NCI-H226 (cell line): ENCODE measurements at regions not wholly inside any gene's neighbourhood (a gene's known extent, or its start where the extent isn't known, plus 50 kb on each side); places are given as distances from the start of the nearest gene placed in this dataset.
A peak's percentile ranks its signal among the peaks of the same experiment; 100 is the strongest.

Experiments
- DNase-seq: peaks from one replicate; pipeline ENCODE4 v3.0.0-alpha.2; 2015

DNA sequence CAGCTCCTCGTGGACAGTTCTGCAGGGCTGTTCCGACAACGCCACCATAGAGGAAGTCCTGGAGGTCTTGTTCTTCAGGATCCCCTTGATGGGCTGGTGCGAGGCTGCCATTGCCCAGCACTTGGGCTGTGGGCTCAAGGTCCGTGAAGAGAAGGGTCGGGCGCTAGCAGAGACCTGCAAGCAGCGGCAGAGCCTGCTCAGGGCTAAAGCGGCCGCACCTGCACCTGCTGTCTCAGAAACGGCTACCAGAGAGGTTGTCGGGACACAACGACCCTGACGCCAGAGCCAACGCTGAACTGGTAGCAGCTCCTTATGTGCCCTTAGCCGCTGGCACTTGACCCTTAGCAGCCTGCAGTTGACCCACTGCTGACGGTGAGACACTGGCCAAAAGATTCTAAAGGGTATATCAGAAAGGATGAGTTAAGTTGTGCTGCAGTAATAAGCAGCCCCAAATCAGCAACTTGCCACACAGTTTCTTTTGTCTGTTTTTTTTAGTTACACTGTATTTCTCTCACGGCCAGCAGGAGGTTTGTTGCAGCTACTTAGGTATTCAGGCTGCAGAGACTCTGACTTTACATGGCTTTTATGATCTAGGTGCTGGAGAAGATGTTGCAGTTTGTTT, 55.5 kb upstream of the ST6GAL2 start:
- DNase-seq, result no peak

DNA sequence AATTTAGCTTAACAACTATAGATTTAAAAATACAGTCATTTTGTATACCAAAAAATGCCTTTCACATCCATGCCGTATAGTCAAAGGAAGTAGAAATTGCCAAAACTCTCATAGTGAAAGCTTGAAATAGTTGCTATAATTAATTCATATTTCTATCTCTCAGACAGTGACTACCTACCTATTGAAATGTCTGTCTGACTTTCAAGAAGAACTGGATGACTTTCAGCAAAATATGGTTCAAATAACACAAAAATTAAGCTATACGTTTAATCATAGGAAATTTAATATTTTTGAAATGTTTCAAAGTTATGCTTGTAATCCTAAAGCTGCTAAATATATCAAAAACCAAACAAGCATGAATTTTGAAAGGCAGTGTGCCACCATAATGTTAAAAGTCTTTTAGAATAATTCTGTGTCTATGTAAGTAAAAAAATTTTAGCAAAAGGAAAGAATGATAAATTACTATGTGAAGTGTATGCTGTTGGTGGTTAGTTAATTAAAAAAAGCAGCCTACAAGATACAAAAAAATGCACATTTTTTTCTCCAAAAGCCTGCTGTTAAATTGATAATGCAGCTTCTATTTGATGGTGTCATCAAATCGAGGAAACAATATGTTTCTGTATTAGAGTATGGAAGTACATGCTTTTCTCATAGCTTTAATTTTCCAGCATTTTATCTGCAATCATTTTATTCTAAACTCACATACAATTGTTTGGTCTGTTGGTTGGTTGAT, 57.7 kb upstream of the ST6GAL2 start:
- no peak for DNase-seq

DNA sequence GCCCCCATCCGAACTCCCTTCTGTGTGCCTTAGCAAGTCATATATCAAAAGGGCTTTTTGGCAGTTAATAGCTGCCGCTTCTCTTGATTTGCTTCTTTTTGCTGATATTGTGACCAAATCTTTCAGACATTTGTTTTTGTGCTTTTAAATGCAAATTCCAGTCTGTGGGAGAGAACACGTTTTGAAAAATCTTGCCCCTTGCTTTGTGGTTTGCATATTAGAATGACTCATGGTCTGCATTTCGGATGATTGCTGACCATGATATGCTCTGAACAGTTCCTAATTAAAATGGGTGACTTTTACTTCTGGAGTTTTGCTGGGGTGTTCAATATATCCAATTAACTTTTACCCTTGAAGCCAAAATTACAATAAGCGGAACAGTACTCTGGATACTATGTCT, 58.2 kb upstream of the ST6GAL2 start:
- no peak for DNase-seq

DNA sequence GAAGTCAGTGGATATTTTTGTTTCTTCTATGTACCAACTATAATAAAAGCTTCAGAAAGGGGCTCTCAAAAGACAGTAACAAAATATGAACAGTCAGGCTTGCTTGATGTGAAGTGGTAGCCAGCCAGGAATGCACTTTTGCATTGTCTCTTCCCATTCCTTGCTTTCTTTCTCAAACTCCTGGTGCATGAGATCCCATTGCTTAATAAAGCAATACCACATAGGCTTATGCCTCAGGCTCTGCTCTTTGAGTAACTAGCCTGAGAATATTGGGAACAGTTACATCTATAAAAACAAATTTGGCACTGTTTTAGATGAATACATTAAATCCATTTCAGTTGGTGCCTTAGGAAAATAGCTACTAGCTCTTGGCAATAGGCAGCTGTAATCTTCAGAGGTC, 62.6 kb upstream of the ST6GAL2 start:
- DNase-seq, result no peak

DNA sequence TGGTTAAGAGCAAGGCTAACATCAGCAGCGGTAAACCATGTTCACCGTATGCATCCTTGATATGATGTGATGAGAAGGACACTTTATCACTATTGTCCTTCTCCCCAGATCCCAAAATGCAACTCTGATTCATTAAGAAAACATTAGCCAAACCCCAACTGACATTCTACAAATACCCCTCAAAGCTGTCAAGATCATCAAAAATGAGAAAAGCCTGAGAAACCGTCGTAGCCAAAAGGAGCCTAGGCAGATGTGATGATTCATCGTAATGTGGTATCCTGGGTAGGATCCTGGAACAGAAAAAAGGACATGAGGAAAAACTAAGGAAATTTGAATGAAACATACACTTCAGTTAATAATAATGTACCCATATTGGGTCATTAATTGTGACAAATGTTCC, 67.3 kb upstream of the ST6GAL2 start:
- no peak for DNase-seq

DNA sequence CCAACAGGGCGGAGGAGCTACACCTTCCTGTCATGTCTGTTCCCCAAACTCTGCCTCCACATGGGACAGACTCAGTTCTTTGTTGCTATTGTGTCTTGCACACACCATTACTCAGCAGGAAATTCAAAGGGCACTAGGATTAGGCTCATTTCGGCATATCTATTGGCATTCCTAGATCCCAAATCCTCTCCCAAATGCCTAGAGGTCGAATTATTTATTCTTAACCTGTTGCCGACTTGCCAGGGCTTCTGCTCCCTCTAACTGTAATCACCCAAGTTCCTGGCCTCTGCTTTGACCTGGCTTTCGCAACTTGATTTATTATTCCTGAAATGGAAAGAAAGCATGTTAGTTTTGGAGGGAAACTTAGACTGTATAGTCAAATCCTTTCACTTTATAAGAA, 67.8 kb upstream of the ST6GAL2 start:
- no peak for DNase-seq

DNA sequence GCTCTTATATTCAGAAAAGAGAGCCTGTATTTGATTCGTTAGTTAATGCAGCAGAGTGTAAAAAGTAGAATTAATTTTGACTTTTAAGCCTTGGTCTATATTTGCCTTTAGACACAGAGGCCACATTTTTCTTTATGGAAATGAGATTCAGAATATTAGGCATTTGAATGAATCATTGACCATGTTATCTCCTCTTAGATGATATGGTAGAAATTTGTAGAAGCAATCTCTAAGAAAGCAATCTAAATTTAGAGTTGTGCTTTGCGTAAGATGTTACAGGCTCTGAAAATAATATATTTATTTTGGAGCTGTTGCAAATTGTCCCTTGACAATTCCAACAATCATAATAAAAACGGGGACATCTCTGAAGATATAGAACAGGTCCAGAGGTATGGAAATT, 68.3 kb upstream of the ST6GAL2 start:
- DNase-seq, result peak; percentile 20

DNA sequence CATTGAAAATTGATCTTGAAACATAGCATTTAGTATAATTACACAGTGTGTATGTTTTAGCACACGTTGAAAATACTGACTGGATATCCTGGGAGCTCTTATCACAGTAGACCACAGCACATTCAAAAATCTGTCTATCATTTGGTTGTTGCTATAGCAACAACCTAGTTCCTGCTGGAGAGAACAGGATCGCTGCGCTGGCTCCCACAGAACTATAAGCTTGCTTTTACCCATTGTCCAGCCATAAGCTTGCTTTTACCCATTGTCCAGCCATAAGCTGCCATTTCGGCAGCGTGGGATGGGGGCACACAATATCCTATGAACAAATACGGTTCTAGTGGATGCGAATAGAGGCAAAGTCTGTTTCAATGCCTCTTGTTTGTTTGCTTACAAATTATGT, 70.4 kb upstream of the ST6GAL2 start:
- no peak for DNase-seq

DNA sequence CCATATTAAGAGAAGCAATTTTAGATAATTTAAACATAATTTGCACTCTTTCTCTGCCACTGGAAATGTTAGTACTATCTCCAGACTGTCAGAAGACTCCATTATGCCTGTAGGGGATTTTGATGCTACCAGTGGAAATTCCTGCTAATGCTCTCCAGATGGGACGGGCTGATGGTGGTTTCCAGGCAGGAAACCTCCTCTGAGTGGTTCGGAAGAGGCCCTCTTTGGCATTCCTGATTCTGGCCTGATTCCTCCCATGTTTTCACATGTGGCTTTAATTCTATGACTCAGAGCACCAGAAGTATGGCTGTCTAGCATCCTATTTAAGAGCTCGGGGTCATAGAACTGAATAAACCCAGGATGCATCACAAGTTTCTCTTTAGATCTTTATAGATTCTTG, 70.9 kb upstream of the ST6GAL2 start:
- DNase-seq, result peak; percentile 93

DNA sequence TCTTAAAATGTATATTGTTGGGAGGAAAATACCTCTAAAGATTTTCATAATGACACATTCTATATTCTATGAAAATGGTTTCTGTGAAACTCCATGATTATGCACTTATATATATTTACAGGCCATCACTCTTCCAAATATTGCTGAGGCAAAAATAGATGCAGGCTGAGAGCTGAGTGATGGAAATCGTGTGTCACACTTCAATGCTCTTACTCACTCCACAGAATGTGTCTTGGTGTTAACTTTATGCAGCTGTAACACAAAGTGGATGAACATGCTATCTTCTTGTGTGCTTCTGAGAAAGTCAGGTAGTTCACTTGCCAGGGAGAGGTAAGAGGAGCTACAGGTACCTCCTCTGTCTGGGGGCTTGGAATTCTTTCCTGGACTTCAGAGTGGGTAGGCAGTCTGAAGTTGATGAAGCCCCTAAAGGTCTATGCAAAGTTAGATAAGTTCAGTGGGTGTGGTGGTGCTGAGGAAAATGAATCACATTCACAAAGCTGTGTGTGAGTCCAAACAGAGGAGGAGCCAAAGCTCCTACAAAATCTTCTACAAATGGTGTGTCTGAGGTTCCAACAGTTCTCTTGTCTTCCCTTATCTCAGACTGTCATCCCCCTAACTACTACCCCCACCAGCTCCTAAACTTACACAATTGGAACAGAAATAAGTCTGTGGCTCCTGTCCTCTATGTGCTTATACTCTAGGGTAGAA, 74.2 kb upstream of the ST6GAL2 start:
- no peak for DNase-seq

DNA sequence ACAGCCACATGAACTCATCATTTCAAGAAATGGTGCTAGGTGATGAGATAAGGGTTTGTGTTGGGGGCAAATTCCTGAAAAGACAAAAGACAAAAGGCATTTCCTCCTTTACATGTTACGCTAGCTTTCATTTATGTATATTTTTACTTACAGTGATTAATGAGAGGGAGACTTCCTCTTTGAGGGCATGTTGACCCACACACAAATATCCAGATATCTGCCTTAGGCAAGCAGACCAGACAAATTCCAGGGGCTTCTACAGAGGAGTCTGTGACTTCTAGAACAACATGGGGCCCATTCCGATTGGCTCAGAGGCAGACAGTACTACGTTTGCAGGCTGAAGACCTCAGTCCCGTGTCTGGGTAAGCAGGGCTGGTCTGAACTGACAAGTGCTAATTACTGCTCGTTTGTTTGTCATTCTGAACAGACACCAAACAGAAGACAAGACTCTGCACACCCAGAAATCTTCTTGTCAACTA, 74.8 kb upstream of the ST6GAL2 start:
- peak; percentile 62 for DNase-seq

DNA sequence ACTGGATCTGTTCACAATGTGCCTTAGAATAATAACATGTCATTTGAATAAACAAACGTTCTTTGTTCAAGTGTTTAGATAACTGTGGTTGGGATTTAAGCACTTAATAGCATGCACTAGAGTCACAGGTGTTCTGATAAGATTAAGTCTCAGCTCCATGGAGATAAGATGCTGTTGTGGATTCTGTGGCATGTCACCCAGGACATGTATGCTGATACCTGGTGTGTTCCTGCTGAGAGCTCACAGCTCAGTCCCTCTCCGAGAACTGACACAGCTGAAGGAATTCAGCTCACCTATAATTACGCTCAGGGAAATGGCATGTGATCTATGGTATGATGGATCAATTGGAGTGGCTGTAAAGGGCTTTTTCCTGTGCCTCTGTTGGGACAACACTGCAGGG, 75.4 kb upstream of the ST6GAL2 start:
- no peak for DNase-seq

DNA sequence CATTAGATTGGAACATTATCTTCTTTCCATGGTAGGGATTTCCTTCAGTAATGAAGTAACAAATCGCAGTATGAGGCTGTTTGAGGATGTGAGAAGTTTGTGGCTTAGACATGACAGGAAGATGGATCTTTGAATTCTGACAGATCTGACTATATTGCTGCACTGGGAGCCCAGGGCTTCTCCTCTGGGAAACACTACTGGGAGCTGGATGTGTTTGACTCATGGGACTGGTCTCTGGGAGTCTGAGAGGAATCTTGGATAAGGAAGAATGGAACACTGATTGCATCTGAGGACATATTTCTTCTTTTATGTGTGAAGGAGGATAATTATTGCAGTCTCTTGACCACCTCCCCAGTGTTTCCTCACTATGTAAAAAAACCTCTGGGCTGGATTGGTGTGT, 77.2 kb upstream of the ST6GAL2 start:
- DNase-seq, result peak; percentile 93

DNA sequence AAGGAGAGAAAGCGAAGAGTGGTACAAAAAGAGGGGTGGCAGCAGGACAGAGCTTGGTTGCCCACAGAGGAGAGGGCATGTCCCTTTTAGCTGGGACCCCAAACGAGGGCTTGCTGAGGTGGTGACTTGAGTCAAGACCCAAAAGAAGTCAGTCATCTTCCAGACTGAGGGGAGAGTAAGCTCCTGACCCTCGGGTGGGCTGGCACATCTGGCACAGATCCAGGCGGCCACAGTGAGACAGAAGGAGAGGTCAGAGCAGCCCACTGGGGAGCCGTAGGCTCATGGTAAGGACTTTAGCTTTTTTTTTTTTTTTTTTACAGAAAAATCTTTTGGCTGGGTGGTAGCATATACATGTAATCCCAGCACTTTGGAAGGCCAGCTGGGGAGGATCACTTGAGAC, 77.9 kb upstream of the ST6GAL2 start:
- no peak for DNase-seq

DNA sequence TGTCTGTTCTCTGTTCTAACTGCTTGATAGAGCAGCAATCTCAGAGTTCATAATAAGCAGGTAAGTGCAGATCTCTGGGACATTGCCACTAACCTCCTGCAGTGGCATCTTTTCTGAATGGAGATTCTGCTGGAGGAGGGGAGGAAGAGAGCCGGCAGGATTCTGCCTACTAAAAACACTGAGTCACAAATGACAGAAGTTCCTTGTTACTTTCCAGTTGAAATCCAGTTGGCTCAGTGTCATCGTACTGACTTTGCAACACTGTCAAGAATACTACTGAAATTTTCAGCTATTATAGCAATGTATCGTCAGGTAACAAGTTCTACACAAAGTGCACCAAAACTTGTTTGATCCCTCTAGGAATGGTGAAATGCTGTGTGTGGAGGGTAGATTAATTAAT, 79.6 kb upstream of the ST6GAL2 start:
- DNase-seq, result no peak

DNA sequence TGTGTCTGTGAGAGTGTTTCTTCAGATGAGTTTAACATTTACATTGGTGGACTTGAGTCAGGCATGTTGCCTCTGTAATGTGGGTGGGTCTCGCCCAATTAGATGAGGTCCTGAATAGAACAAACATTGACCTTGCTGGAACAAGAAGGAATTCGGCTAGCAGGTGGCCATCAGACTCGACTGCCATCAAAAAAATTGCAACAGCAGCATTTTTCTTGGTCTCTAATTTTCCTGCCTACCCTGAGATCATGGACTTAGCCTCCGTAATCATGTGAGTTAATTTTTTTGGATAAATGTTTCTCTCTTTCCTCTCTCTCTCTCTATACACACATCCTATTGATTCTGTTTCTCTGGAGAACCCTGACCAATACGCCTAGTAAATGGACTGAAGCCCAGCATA, 83.8 kb upstream of the ST6GAL2 start:
- DNase-seq, result no peak

DNA sequence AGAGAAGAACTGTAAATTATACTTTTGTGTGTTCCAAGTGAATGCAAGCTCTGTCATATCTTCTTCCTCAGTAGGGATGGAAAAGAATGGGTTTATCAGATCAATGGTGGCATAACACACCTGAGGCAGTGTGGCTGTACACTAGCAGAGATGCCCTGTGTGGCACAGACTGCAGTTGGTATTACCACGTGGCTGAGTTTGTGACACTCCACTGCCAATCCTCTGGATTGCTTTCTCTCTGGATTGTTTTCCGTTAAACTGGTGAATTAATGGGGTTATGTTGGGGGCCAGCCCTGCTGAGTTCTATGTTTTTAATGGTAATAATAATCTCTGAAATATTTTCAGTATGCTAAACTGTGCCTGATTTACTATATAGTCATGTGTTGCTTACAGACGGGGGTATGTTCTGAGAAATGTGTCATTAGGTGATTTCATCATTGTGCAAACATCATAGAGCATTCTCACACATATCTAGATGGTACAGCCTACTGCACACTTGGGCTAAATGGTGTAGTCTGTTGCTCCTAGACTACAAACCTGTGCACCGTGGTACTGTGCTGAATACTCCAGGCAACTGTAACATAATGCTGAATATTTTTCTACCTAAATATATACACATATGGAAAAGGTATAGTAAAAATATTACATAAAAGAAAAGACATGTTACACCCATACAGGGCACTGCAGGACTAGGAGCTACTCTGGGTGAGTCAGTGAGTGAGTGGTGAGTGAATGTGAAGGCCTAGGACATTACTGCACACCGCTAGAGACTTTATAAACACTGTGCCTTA, 84.7 kb upstream of the ST6GAL2 start:
- DNase-seq, result peak; percentile 47

DNA sequence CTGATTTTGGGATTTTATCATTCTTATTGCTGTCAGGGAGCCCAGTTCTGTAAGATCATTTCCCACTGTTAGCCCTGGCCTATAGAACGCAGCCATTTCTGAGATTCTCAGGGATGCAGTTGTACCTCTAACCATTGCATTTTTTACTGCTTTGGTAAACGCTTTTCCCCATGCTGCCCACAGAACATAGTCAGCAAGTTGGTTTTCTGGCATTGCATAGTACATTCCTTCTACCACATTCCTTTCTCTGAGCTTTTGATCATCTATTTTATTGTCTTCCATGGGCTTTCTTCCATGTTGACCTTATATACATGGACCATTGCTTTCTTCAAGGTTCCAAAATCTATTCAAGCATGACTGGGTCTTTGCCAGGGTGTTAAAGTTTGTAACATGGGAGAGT, 86.8 kb upstream of the ST6GAL2 start:
- peak; percentile 49 for DNase-seq

DNA sequence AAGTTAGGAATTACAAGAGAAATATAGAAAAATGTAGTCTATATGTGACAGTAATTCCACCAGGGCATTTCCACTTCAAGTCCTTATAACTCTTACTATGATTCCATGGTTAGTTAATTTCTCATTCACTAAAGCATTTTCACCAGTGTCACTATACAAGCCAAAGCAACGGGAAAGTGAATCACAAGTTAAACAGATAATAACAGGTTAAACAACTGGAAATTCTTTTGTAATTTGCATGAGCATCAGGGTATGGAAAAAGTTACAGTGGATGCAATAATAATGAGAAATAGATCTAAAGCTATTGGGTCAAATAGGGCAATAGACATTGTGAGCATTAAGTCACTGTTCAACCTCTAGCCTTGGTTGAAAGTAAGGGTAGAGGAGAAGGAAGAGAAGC, 88.9 kb upstream of the ST6GAL2 start:
- DNase-seq, result no peak

DNA sequence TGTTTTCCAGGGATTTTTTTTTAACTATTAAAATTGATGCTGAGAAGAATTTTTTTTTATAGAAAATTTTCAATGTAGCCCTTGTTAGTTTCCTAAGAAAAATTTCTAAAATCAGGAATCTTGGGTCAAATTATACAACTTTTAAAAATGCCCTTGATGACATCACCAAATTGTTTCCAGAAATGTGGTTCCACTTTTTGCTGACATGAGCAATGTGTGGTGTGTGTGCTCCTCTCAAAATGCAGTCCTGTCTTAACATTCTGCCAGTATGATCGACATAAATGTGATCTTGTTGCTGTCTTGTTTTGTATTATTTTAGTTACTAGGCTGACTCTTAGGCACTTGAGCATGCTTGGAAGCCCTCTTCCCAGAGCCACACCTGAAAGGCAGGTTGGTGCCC, 89.7 kb upstream of the ST6GAL2 start:
- no peak for DNase-seq

DNA sequence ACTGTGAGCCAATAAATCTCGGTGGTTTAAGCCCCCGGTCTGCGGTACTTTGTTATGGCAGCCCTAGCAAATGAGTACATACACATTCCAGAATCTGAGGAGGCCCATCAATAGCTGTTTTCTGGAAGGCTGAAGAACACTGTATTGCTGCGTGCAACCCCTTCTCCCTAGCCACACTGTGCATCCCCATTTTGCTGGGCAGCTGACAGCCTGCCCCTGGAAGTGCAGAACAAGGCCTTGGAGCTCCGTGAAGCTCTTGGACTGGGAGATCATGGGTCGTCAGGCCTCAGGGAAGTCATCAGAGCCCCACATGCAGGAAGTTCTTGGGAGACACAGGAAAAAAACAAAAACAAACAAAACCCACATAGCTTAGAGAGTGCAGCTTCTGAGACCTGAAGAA, 90.6 kb upstream of the ST6GAL2 start:
- no peak for DNase-seq

DNA sequence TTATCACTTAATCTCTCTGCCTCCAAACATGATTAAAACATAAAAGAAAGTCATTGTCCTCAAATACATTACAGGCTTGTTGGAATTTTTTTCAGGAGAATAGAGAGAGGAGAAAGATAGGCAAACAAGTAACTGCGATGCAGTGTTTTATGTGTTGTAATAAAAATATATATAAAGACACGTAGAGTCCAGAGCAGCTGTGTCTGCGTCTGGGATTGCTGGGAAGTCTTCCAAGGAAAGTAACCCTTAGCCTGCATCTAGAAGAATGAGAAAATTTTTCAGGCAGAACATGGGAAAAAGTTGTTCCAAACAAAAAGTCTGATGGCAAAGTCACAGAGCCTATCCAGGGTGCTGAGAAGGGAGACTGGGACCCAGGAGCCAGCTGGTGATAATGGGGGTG, 91.8 kb upstream of the ST6GAL2 start:
- no peak for DNase-seq

DNA sequence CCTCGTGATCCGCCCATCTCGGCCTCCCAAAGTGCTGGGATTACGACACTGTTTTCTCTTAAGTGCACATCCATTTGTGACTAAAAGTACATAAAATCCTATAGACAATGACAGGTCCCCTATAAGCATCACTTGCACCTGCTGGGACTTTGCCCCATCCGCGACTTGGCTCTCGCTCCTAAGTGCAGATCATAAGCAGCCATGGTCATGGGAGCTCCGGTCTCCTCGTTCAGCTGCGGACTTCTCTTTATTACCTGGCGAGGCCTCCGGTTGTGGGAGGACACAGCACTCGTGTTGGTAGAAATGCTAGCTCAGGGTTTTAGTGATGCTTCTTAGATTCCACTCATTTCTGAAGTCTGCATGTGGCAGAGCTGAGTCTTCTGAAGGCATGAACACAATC, 92.7 kb upstream of the ST6GAL2 start:
- DNase-seq, result no peak

DNA sequence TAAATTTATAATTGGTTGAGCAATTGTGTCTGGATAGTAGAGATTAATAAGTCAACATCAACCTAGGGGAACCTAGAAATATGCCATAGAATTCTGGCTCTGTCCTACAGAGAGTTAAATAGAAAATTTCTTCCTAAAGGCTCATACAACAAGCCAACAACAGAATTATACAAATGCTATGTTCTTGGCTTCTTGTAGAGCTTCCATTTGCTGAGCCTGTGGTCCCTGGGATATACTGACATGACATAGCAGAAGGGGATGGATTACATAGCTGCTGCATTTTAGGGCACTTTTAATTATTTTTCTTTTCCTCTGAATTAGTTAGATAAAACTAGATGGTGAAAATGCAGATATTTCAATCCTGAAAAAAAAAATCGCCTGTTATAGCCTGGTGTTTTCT, 95.5 kb upstream of the ST6GAL2 start:
- DNase-seq, result no peak
